ENCODE measurements at regions not wholly inside any gene's neighbourhood (a gene's known extent, or its start where the extent isn't known, plus 50 kb on each side); places are given as distances from the start of the nearest gene placed in this dataset.

DNA sequence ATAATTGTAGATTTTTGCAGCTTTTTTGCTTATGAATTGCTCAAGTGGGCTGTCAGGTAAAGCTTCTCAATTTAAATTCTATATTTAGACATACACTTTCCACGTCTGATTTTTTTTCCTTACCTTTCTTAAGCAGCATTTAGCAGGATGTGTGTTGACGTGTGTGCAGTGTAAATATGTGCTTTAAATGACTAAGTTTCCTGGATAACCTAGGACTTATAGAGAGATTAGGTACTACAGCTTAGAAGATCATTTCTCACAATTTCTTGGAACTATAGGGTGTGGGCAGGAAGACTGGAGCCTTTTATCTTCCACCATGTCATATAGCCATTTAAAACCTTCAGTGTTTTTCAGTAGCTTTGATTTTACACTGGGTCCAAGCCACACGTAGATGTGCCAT, 263.5 kb downstream of the NOVA1 start:
- no peak for TF ChIP-seq GLIS3 (CRISPR knock-in tag; IDR thresholded peaks at IDR 0.05)
- TF ChIP-seq, protein P1, sequence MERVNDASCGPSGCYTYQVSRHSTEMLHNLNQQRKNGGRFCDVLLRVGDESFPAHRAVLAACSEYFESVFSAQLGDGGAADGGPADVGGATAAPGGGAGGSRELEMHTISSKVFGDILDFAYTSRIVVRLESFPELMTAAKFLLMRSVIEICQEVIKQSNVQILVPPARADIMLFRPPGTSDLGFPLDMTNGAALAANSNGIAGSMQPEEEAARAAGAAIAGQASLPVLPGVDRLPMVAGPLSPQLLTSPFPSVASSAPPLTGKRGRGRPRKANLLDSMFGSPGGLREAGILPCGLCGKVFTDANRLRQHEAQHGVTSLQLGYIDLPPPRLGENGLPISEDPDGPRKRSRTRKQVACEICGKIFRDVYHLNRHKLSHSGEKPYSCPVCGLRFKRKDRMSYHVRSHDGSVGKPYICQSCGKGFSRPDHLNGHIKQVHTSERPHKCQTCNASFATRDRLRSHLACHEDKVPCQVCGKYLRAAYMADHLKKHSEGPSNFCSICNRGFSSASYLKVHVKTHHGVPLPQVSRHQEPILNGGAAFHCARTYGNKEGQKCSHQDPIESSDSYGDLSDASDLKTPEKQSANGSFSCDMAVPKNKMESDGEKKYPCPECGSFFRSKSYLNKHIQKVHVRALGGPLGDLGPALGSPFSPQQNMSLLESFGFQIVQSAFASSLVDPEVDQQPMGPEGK (CRISPR knock-in tag; IDR thresholded peaks at IDR 0.05; ENCODE audit: borderline replicate concordance): no peak
- TF ChIP-seq OSR1 (CRISPR knock-in tag; IDR thresholded peaks at IDR 0.05): no peak
- no peak for TF ChIP-seq CSRNP3 (CRISPR knock-in tag; IDR thresholded peaks at IDR 0.05)
- no peak for TF ChIP-seq ZFP30 (CRISPR knock-in tag; IDR thresholded peaks at IDR 0.05)
- TF ChIP-seq TOX (CRISPR knock-in tag; IDR thresholded peaks at IDR 0.05; ENCODE audit: borderline replicate concordance): no peak
- no peak for TF ChIP-seq ARNTL (CRISPR knock-in tag; IDR thresholded peaks at IDR 0.05; ENCODE audit: borderline replicate concordance, low read depth)
- TF ChIP-seq, protein P2, sequence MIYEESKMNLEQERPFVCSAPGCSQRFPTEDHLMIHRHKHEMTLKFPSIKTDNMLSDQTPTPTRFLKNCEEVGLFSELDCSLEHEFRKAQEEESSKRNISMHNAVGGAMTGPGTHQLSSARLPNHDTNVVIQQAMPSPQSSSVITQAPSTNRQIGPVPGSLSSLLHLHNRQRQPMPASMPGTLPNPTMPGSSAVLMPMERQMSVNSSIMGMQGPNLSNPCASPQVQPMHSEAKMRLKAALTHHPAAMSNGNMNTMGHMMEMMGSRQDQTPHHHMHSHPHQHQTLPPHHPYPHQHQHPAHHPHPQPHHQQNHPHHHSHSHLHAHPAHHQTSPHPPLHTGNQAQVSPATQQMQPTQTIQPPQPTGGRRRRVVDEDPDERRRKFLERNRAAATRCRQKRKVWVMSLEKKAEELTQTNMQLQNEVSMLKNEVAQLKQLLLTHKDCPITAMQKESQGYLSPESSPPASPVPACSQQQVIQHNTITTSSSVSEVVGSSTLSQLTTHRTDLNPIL (CRISPR knock-in tag; IDR thresholded peaks at IDR 0.05; ENCODE audit: low read depth): no peak
- TF ChIP-seq ZC3H10 (CRISPR knock-in tag; IDR thresholded peaks at IDR 0.05): no peak
- no peak for TF ChIP-seq ZNF565 (CRISPR knock-in tag; conservative IDR thresholded peaks at IDR 0.05; ENCODE audit: low read depth)
- no peak for TF ChIP-seq BACH2 (CRISPR knock-in tag; IDR thresholded peaks at IDR 0.05; ENCODE audit: borderline replicate concordance)
